NCI-H1694 treated with DMSO at 0.1 percent for 48 hours (cell line): ENCODE measurements at regions not wholly inside any gene's neighbourhood (a gene's known extent, or its start where the extent isn't known, plus 50 kb on each side); places are given as distances from the start of the nearest gene placed in this dataset.
A peak's percentile ranks its signal among the peaks of the same experiment; 100 is the strongest.
"Not testable (repeated sequence)": the region's sequence is repeated elsewhere in the genome, so short reads cannot be mapped to it uniquely, and the experiment has no call there.

Source experiments
- DNase-seq: peaks from one replicate; lab custom pipeline; 2025; lab: John Stamatoyannopoulos, UW

- DNase-seq, result no peak
Observed at GRCh38 chr5:155624597-155625241, 611.2 kb downstream of the KIF4B start.

DNA sequence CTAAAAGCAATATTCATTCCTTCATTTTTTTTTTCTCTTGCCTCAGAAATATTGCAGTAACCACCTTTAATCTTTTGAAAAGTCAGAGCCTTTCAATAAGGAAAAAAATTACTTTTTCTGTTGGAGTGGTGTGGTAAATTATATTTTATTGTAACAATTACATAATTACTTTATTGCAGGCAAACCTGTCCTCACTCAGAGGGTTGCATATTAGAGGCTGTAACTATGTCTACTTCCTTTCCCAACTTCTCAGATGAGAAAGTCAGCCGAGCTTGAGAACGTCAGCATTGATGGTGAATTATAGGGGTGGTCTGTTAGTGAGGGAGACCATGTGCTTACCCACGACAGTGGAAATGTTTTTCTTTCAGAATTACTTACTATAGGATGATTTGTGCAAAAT lies 611.8 kb downstream of the KIF4B start:
- no peak for DNase-seq

DNA sequence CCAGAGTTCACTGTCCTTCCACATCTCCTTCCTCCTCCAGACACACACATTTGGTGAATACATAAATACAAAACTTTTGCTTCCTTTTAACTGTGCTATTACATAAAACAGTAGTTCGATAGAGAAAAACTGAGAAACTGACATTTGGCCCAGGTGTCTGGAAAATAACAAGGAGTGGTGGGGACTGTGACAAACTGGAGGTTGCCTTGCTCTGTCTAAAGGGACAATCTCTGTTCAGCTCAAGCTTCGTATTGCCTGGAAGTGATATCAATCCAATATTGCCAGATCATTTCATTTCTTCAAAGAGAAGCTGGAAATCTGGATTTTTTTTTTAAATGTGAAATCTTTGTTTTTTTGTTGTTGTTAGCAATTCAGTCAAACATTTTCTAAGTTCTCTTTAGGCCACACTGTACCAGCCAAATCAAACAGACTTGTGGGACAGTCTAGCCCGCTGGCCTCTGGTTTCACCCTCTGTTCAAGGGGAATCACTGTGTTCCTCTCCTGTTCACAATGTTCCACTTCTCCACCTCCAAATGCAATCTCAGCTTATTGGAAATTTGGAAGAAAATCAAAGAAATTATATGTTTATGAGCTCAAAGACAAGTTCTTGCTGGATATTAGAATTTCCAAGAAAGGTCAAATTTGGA lies 612.5 kb downstream of the KIF4B start:
- no peak for DNase-seq

- DNase-seq, result no peak
Observed at GRCh38 chr5:155626592-155626991, 613.0 kb downstream of the KIF4B start.

DNA sequence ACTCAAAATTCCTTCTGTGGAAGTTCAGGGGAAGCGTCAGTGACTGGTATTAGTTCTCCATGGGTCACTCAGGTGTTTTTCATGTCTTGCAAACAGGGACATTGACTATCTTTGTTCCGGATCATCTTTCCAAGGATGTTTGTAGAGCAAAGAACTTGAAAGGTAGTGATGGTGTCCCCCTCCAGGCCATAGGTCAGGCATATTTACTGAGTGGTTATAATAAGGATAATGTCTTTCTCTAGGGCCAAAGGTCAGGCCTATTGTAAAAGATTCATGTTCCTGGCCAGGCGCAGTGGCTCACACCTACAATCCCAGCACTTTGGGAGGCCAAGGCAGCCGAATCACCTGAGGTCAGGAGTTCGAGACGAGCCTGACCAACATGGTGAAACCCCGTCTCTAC lies 614.8 kb downstream of the KIF4B start:
- no peak for DNase-seq

GRCh38 chr5:155629597-155629996 lies 616.0 kb downstream of the KIF4B start:
- no peak for DNase-seq

- DNase-seq, result peak; percentile 70
Observed at GRCh38 chr5:155631116-155631515, 617.6 kb downstream of the KIF4B start.

- no peak for DNase-seq
Observed at GRCh38 chr5:155633338-155633957, 619.9 kb downstream of the KIF4B start.

DNA sequence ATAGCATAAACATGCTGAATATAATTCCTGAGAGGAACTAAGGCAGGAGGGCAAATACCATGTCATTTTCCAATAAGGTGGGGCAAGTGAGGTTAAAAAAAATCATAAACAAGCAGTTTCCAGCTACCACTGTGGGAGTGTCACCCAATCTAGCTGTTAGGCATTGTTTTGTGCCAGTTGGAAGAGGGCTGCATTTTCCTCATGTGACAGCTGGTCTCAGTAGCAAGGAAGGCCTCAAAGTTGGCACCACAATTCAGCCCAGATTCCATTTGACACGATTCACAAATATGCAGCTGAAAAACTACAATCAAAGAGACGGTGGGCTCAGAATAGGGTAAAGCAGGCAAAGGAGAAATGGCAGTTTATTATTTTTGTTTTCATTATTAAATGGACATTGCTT lies 636.1 kb downstream of the KIF4B start:
- DNase-seq, result peak; percentile 55

DNA sequence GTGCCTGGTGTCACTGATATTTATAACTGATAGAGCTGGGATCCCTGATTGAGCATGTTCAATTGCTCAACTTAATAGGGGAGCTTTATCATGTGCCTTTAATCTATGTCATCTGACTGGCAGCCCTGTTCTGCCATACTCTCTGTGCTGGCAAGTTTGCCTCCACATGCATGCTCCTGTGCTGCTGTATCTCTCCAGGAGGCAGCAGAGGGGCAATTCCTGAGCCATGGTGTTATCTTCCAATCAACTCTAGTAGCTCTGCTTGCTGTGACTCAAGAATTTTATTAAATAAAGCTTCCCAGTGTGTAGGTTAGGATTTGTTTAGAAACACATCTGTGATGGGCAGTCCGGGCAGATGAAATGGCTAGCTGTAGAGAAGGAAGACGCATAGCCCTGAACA lies 642.0 kb downstream of the KIF4B start:
- no peak for DNase-seq

- DNase-seq, result no peak
Observed at GRCh38 chr5:155661859-155662258, 648.3 kb downstream of the KIF4B start.

GRCh38 chr5:155665361-155665760 lies 651.8 kb downstream of the KIF4B start:
- DNase-seq, result no peak

- not testable (repeated sequence) for DNase-seq
Observed at GRCh38 chr5:155672001-155672400, 655.0 kb upstream of the SGCD start.

DNA sequence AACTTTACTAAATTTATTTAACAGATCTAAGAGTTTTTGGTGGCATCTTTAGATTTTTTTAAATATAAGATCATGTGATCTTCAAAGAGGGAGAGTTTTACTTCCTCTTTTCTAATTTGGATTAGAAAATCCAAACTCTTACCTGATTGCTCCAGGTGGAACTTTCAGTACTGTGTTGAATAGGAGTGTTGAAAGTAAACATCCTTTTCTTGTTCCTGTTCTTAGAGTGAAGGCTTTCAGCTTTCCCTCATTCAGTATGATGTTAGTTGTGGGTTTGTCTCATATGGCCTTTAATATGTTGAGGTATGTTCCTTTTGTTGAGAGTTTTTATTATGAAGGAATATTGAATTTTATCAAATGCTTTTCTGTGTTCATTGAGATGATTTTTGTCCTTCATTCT lies 650.0 kb upstream of the SGCD start:
- DNase-seq, result no peak

DNA sequence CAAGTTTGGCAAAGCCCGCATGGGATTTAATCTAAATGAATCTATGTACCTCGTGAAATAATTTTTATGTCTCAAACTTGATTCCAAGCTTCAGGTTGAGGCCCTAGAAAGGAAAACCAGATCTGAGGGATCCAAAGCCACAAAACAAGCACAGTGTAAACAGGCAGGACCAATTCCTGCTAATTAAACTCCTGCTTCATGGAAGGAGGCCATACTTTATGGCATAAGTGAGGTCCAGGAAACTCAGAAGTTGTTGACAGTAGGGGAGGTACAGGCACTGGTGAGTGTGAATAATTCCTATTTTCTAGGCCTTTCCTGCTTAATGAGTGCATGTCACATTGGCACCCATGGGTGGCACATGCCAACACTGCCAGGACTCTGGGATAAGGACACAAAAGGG lies 648.6 kb upstream of the SGCD start:
- no peak for DNase-seq

DNA sequence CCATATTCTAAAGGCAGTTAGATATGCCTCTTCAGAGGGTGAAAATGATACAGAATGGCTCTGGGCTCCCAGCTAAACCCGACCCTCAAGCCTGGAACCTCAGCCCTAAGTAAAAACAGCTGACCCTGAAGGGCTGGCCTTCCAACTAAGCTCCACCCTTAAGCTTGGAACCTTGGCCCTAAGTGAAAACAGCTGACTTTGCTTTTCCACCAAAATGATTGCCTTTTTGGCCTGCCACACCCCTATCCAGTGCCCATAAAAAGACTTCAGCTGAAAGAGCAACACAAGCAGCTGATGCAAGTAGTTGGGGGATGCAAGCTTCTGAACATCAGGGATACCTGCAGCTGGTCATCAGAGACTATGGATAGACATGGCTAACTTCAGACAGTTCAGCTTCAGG lies 647.4 kb upstream of the SGCD start:
- DNase-seq, result no peak

- no peak for DNase-seq
Observed at GRCh38 chr5:155684417-155684816, 642.5 kb upstream of the SGCD start.

DNA sequence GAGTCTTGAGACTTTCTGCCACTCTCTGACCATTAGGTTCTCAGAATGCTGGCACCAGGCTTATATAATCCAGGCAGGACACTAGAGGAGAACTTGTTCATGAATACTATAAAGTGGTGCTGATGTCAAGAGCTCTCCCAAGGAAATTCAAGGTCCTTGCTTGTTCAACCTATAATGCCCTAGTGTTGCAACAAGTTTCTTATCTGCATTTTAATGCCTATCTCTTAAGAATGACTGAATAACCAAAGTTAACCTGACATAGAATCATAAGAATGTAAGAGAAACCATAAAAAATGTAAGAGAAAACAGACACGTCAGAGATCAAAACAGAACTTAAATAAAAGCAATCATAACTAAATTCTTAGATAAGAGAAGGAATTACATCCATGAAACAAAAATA lies 640.8 kb upstream of the SGCD start:
- no peak for DNase-seq

GRCh38 chr5:155689406-155689805 lies 637.6 kb upstream of the SGCD start:
- no peak for DNase-seq

GRCh38 chr5:155696362-155696761 lies 630.6 kb upstream of the SGCD start:
- no peak for DNase-seq

- DNase-seq, result no peak
Observed at GRCh38 chr5:155697236-155697635, 629.7 kb upstream of the SGCD start.

- no peak for DNase-seq
Observed at GRCh38 chr5:155699385-155699784, 627.6 kb upstream of the SGCD start.

- DNase-seq, result no peak
Observed at GRCh38 chr5:155700333-155700732, 626.6 kb upstream of the SGCD start.

- DNase-seq, result no peak
Observed at GRCh38 chr5:155711882-155712281, 615.1 kb upstream of the SGCD start.
